ENCODE measurements at regions not wholly inside any gene's neighbourhood (a gene's known extent, or its start where the extent isn't known, plus 50 kb on each side); places are given as distances from the start of the nearest gene placed in this dataset.
"Not testable (repeated sequence)": the region's sequence is repeated elsewhere in the genome, so short reads cannot be mapped to it uniquely, and the experiment has no call there.

DNA sequence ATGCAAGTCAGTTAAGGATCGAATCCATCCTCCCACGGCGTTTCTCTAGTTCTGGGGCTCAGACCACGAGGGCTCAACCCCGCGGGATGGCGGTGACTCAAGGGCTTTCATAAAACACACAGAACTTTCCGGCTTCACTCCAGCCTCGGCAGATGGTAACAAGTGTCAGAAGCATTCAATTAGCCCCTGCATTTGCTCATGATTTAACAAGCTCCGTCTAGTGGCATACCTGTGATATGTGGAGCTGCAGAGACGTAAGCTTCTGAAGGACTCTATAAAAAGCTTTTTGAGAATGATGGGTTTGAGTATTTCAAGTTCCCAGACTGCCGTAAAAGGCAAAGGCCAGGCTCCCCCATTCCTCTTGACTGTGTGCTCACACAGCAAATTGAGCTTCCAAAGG, 91.3 kb upstream of the SEC14L1 start:
- Mint-ChIP-seq H3K4me1 (no peaks in the 10 kb centered on the region), H3K27ac (no peak overlapping the region)
- no peak for TF ChIP-seq CTCF (IDR thresholded peaks at IDR 0.05)

GRCh38 chr17:77050901-77051300, 89.9 kb upstream of the SEC14L1 start:
- not testable (repeated sequence) for H3K27ac Mint-ChIP-seq; H3K9me3 Mint-ChIP-seq; H3K36me3 ChIP-seq (replicated peaks in 1 of 2; ENCODE audit: control insufficient read depth in 1 of 2, insufficient read depth in 2 of 2, low read length in 2 of 2); H3K4me1 ChIP-seq (ENCODE audit: control insufficient read depth in 1 of 2, insufficient read depth in 2 of 2, low read length in 2 of 2); H3K4me3 Mint-ChIP-seq; H3K9me3 ChIP-seq (replicated peaks in 1 of 2; ENCODE audit: control insufficient read depth in 1 of 2, insufficient read depth in 1 of 2, low read length in 2 of 2); H2AFZ ChIP-seq (ENCODE audit: insufficient read depth, low read depth, low read length, poor library complexity, severe bottlenecking); H3K4me2 ChIP-seq (replicated peaks; ENCODE audit: extremely low read depth, low read length, poor library complexity, severe bottlenecking); H3K4me3 ChIP-seq (replicated peaks in 1 of 3; ENCODE audit: low read depth in 2 of 3, low read length in 3 of 3); H3K9ac ChIP-seq (ENCODE audit: insufficient read depth, low read length, poor library complexity, severe bottlenecking); H3K27ac ChIP-seq (ENCODE audit: low read depth in 1 of 2, low read length in 2 of 2); H3K4me1 Mint-ChIP-seq; H3K79me2 ChIP-seq (ENCODE audit: insufficient read depth, low read length); H4K20me1 ChIP-seq (ENCODE audit: insufficient read depth, low read length); H3K27me3 ChIP-seq (ENCODE audit: control insufficient read depth in 2 of 2, insufficient read depth in 2 of 2, low read length in 2 of 2); H3K36me3 Mint-ChIP-seq; DNase-seq
- WGBS (ENCODE audit: insufficient coverage), result 90% methylated on average over 6 of the region's 14 CpGs
- H3K27me3 Mint-ChIP-seq (ENCODE audit: low read depth in 3 of 3), result peaks cover 5 to 12% (median 11%) of the 10 kb centered on the region in 3 donors
- intact Hi-C loops (cut with micrococcal nuclease), result loop anchor here in 1 of 2 donors (10.0 kb wide), 1 partner anchor 176 kb away; no protein-coding TSS in a partner anchor

More for the DNA sequence above, 91.3 kb upstream of the SEC14L1 start:
- no peaks in the 10 kb centered on the region for H3K79me2 ChIP-seq (ENCODE audit: insufficient read depth, low read length)
- no peaks in the 10 kb centered on the region for H3K27me3 ChIP-seq (ENCODE audit: control insufficient read depth in 2 of 2, insufficient read depth in 2 of 2, low read length in 2 of 2)
- no peak overlapping the region for H3K9ac ChIP-seq (ENCODE audit: insufficient read depth, low read length, poor library complexity, severe bottlenecking)
- H4K20me1 ChIP-seq (ENCODE audit: insufficient read depth, low read length), result no peaks in the 10 kb centered on the region
- Mint-ChIP-seq H3K27me3 (ENCODE audit: low read depth in 3 of 3) (peaks cover 0 to 13% (median 11%) of the 10 kb centered on the region in 3 donors), H3K4me3 (no peak overlapping the region), H3K9me3 (peaks cover 0 to 4% (median 0%) of the 10 kb centered on the region in 7 donors), H3K36me3 (no peaks in the 10 kb centered on the region)
- H3K4me1 ChIP-seq (ENCODE audit: control insufficient read depth in 1 of 2, insufficient read depth in 2 of 2, low read length in 2 of 2), result no peaks in the 10 kb centered on the region
- no peaks in the 10 kb centered on the region for H3K36me3 ChIP-seq (replicated peaks in 1 of 2; ENCODE audit: control insufficient read depth in 1 of 2, insufficient read depth in 2 of 2, low read length in 2 of 2)
- no peak overlapping the region for H3K4me3 ChIP-seq (replicated peaks in 1 of 3; ENCODE audit: low read depth in 2 of 3, low read length in 3 of 3)
- intact Hi-C loops (cut with micrococcal nuclease), result no loop called here
- DNase-seq, result no peak
- H2AFZ ChIP-seq (ENCODE audit: insufficient read depth, low read depth, low read length, poor library complexity, severe bottlenecking), result no peak overlapping the region
- 76% methylated on average over 9 of the region's 12 CpGs for WGBS (ENCODE audit: insufficient coverage)
- no peaks in the 10 kb centered on the region for H3K9me3 ChIP-seq (replicated peaks in 1 of 2; ENCODE audit: control insufficient read depth in 1 of 2, insufficient read depth in 1 of 2, low read length in 2 of 2)
- H3K27ac ChIP-seq (ENCODE audit: low read depth in 1 of 2, low read length in 2 of 2), result no peak overlapping the region
- H3K4me2 ChIP-seq (replicated peaks; ENCODE audit: extremely low read depth, low read length, poor library complexity, severe bottlenecking), result no peak overlapping the region

Data from CD14-positive monocyte (primary cell).